ENCODE measurements at regions not wholly inside any gene's neighbourhood (a gene's known extent, or its start where the extent isn't known, plus 50 kb on each side); places are given as distances from the start of the nearest gene placed in this dataset.
"Not testable (repeated sequence)": the region's sequence is repeated elsewhere in the genome, so short reads cannot be mapped to it uniquely, and the experiment has no call there.

DNA sequence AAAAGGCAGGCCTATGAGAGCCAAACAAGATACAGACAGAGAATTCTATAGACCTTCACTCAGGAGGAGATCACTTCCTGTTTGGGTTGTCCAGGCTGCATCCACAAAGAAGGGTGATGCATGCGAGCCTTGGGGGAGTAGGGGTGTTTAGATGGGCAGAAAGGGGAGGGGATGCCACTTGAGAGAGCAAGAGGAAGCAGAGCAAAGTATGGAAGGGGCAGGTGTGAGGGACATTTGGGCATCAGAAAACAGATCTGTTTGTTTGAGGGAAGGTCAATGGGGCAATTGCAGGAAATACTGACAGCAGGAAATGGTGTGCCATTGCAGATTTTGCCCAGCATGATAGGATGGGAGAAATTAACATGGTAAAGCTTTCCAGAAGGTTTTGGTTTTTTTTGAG, 146.4 kb upstream of the FOXN3 start:
- no peak for DNase-seq

DNA sequence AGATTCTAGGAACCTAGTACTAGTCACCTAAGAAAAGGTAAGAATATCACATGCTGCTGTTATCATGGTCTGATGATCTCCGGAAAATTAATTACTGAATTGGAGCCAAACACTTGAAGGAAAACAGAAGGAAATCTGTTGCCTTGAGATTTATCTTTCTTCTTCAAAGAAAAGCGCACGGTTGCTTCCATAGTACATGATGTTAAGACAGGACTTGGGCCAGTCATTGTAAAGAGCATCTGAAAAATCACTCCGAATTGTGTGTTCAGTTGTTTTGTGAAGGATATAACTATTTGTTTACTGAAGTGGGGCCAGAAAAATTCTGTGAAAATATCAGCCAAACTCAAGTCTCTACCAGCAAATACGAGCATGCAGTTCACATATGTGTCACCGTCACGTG, 134.9 kb upstream of the FOXN3 start:
- no peak for DNase-seq

DNA sequence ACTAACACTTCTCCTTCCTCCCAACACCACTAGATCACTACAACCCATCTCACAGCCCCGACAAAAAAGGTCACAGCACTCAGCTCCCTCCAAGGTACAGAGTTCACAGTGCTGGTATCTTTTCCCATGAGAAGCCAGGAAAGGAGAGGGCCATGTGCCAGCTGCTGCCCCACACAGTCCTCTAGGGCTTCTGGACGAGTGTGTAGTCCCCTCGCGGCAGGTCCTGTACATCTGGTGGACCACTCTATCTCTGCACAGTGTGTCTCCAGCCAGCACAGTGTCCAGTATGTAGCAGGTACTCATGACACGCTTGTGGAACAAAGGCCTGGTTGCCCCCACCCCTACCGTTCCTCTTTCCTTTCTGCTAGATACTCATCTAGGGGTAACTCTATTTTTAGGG, 134.4 kb upstream of the FOXN3 start:
- no peak for DNase-seq

DNA sequence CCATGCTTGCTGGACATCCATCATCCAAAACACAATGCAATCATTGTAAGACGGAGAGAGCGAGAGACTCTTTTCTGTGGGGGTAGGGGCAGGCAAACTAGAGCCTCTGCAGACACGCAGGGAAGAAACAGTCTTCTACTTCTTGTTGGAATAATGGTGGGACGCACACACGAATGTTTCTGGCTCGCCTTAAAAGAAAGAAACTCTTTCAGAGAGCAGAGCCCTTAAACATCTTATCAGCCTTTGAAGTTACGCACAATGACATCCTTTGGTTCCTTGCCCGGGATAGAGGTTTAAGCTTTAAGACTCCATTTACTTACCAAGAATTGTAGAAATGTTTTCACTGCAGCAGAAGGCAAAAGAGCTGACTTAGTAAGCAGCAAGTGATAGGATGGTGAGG, 133.8 kb upstream of the FOXN3 start:
- no peak for DNase-seq

DNA sequence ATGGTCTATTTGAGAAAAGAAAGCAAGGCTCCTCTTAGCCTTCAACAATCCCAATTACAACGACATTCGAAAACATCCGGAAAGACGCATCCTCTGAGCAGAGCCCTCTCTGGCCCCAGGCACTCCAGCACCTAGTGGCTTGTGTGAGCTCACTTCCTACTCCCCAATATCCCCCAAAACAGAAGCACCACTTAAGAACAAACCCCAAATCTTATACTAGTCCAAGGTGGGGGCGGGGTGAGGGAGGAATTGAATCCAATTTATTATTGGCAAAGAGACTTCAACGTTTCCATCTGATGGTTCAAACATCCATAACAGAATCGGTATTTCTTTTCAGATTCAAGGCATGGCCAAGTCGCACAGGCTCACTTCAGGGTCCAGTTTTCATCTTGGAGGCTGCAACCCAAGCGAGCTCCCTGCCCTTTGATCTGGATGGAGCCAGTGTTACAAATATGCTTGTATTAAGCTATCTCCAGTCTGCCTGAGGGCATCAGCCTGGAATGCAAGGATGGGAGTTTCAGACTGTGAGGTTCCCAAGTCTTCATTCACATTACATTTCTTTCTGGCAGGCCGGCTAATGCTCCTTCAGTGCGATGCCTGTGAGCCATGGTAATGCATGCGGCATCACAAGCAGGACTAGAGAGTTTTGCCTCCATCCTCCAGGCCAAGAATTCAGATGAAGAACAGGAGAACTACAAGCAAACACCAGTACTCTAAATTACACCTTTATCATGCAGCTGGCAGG, 132.5 kb upstream of the FOXN3 start:
- no peak for DNase-seq

- not testable (repeated sequence) for DNase-seq
Measured at GRCh38 chr14:89547047-89547446, 130.0 kb upstream of the FOXN3 start.

DNA sequence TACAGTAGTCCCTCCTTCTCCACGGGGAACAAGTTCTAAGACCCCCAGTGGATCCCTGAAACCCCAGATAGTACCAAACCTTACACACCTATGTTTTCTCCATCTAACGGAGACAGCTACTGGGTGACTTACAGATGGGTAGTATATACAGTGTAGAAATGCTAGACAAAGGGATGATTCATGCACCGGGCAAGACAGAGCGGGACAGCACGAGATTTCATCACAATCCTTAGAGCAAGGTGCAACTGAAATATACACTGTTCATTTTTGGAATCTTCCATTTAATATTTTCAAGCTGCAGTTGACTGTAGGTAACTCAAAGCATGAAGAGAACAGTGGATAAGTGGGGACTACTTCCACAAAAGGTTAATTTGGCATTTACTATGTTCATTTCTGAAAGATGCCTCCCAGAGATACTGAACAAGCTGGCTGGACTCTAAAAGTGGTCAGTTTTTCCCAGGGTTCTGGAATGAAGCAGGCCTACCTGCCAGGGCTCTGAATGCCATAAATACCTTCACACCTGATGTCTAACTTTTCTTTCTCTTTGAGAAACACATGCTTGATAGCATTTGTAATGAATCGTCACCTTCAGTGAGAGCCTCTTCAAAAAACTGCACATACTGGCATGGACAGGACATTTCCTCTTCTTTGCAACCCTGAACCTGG, 127.7 kb upstream of the FOXN3 start:
- no peak for DNase-seq

DNA sequence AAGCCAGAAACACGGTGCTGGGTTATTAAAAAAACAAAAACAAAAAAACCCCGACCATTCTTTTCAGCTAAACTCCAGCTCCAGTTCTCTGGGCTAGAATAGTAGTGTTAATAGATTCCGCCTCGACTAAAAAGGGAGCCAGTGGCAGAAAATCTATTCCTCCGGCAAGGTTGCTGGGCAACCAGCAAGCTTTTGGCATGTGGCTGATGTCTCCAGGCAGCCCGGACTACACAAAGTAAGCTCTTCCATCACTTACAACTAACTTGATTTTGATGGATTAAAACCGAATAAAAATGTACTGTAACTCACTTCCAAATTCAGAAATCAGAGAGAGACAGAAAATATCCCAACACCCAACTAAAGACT, 126.4 kb upstream of the FOXN3 start:
- no peak for DNase-seq

DNA sequence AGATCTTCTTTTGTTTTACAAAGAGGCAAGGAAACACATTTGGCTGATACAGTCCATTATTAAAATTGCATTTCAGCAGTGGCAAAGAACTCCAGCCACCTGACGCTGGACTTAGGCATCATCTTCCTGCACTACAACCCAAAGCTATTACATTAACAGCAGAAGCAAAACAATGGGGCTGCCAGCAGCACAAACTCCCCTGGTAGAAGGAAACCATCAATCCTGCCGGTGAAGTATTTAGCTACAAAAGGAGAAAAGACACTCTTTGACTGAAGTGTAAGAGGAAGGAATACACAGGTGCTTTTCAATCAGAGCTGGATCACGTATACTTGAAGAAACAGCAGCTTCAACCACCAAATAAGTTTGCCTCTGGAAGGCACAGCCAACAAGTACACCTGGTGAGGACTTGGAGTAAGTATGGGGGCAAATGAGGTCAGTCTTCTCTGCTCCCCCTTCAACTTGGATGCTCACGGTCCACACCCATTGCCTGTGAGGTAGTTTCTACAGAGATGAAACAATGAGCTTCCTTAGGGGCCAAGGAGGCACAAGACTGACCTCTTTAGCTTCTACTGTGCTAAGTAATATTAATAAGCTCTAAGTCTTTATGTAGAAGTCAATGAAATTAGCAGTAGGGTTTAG, 125.9 kb upstream of the FOXN3 start:
- DNase-seq, result no peak

GRCh38 chr14:89540830-89541470, 123.9 kb upstream of the FOXN3 start:
- no peak for DNase-seq

DNA sequence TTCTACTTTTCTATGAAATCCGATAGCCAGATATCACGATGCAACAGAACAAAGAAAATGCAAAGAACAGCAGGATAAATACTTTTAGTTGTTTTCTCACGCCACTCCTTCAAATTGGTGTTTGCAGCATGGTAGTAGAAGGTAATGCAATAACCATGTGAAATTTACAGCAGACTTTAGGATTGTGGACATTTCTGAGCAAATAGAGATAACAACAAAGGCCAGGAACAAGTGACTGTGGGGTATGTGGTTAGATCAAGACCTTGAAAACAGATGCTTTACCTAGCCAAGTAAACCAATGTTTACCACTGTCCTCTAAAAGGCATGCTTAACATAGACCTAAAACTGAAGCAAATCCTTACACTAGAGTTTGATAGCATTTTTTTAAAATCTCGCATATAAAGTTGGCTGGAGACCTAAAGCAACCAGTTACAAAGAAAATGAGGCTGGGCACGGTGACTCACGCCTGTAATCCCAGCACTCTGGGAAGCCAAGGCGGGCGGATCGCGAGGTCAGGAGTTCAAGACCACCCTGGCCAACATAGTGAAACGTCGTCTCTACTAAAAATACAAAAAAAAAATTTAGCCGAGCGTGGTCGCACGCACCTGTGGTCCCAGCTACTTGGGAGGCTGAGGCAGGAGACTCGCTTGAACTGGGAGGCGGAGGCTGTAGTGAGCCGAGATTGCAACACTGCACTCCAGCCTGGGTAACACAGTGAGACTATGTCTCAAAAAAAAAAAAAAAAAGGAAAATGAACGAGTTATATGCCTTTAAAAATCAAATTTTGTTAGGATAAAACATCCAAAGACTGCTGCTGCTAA, 123.2 kb upstream of the FOXN3 start:
- DNase-seq, result no peak

DNA sequence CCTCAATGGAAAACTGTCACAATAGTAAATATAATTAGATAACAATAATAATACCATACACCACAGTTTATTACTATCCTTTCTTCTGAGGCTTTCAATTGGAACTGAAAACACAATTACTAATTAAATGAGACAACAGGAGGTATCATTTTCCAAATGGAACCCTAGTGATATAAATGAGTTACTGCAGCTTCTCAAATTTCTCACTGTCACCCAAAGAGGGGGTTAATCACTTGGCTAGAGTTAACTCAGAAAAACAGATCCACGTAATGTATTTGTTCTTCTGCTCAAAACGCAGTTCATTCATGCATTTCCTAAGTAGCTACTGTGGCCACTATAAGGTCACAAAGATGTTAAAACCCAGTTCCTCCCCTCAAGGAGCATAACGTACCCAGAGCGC, 120.9 kb upstream of the FOXN3 start:
- DNase-seq, result no peak

GRCh38 chr14:89534902-89535685, 118.1 kb upstream of the FOXN3 start:
- DNase-seq, result no peak

GRCh38 chr14:89533766-89534165, 116.7 kb upstream of the FOXN3 start:
- DNase-seq, result no peak

- no peak for DNase-seq
Measured at GRCh38 chr14:89533136-89533535, 116.1 kb upstream of the FOXN3 start.

GRCh38 chr14:89531661-89532335, 114.8 kb upstream of the FOXN3 start:
- no peak for DNase-seq

- no peak for DNase-seq
Measured at GRCh38 chr14:89524990-89525667, 108.1 kb upstream of the FOXN3 start.

DNA sequence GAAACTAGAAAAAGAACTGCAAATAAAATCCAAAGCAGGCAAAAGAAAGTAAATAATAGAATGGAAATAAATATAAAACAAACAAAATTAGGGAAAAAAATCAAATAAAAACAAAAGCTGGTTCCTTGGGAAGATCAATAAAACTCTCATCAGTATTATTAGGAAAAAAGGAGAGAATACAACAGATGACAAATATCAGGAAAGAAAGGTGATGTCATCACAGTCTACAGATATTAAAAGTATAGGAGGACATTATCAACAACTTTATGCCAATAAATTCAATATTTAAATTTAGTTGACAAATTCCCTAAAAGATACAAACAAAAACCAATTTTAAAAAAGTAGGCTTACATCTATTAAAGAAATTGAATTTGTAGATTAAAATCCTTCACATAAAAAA, 107.4 kb upstream of the FOXN3 start:
- DNase-seq, result no peak

- DNase-seq, result no peak
Measured at GRCh38 chr14:89521988-89522387, 105.0 kb upstream of the FOXN3 start.

DNA sequence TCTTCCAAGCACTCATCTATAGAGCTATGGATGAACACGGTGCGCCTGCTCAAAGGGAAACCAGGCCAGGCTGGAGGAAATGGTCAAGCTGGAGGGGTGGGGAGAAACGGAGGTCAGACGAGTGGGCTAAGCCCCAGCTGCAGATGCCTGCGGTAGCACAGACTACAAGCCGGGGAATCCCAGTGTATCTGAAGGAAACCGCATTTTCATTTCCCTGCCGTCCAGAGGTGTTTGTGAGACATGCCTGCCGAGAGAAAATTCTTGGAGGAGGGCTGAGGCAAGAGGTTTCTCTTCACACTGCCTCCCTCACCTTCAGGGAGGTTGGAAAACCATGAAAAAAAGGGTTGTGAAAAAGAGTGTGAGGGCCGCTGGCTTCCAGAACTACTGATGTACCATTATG, 102.0 kb upstream of the FOXN3 start:
- DNase-seq, result no peak

GRCh38 chr14:89516173-89516572, 99.1 kb upstream of the FOXN3 start:
- no peak for DNase-seq
